MM.1S (cell line): ENCODE measurements at regions not wholly inside any gene's neighbourhood (a gene's known extent, or its start where the extent isn't known, plus 50 kb on each side); places are given as distances from the start of the nearest gene placed in this dataset.
A peak's percentile ranks its signal among the peaks of the same experiment; 100 is the strongest.

ENCODE experiments used
- DNase-seq: peaks from one replicate; pipeline ENCODE4 v3.0.0-alpha.2; 2015
- H2AFZ ChIP-seq: fragments of 300-600 bp; sonication (generic); 2 replicates; pipeline ENCODE4 v1.6.0; 2016; ENCODE audit warnings: antibody characterized with exemption, low read length
- H3F3A ChIP-seq: fragments of 300-600 bp; sonication (generic); 2 replicates; pipeline ENCODE4 v1.6.1; 2016; ENCODE audit warnings: mild to moderate bottlenecking, antibody characterized with exemption, low read length, moderate library complexity, mixed read lengths; ENCODE audit not compliant: insufficient read depth
- H3K27ac ChIP-seq: fragments of 300-600 bp; sonication (generic); 2 replicates; pipeline ENCODE4 v1.5.1; 2016; ENCODE audit warnings: mild to moderate bottlenecking, low read length
- H3K27me3 ChIP-seq: fragments of 300-600 bp; sonication (generic); replicated peaks from 2 replicates; pipeline ENCODE4 v1.6.0; 2016; ENCODE audit warnings: low read length; ENCODE audit not compliant: insufficient read depth
- H3K36me3 ChIP-seq: fragments of 300-600 bp; sonication (generic); replicated peaks from 2 replicates; pipeline ENCODE4 v1.6.1; 2016; ENCODE audit warnings: mild to moderate bottlenecking, low read length, mixed read lengths; ENCODE audit not compliant: insufficient read depth
- H3K4me1 ChIP-seq: fragments of 300-600 bp; sonication (generic); 2 replicates; pipeline ENCODE4 v1.6.1; 2016; ENCODE audit warnings: low read length, mixed read lengths
- H3K4me2 ChIP-seq: fragments of 300-600 bp; sonication (generic); 2 replicates; pipeline ENCODE4 v1.6.0; 2016; ENCODE audit warnings: low read depth, low read length
- H3K4me3 ChIP-seq: fragments of 300-600 bp; sonication (generic); 2 replicates; pipeline ENCODE4 v1.5.1; 2016; ENCODE audit warnings: low read length, mixed read lengths
- H3K79me2 ChIP-seq: fragments of 300-600 bp; sonication (generic); 2 replicates; pipeline ENCODE4 v1.6.1; 2016; ENCODE audit warnings: mixed run types, low read length, mixed read lengths
- H3K9ac ChIP-seq: fragments of 300-600 bp; sonication (generic); 2 replicates; pipeline ENCODE4 v1.6.1; 2016; ENCODE audit warnings: low read length, mixed read lengths
- H3K9me2 ChIP-seq: fragments of 300-600 bp; sonication (generic); replicated peaks from 2 replicates; pipeline ENCODE4 v1.6.1; 2016; ENCODE audit warnings: mild to moderate bottlenecking, low read length, mixed read lengths; ENCODE audit not compliant: insufficient read depth
- H3K9me3 ChIP-seq: fragments of 300-600 bp; sonication (generic); replicated peaks from 2 replicates; pipeline ENCODE4 v1.6.1; 2016; ENCODE audit warnings: mild to moderate bottlenecking, low read length, mixed read lengths; ENCODE audit not compliant: insufficient read depth
- H4K20me1 ChIP-seq: fragments of 300-600 bp; sonication (generic); 2 replicates; pipeline ENCODE4 v1.6.1; 2016; ENCODE audit warnings: mild to moderate bottlenecking, low read length, moderate library complexity, mixed read lengths; ENCODE audit not compliant: insufficient read depth
- CTCF ChIP-seq: fragments of 300-600 bp; sonication (generic); IDR thresholded peaks from 2 replicates; pipeline ENCODE4 v1.5.1; 2016; ENCODE audit warnings: antibody characterized with exemption, low read length, mixed read lengths
- EZH2 ChIP-seq: fragments of 300-600 bp; sonication (generic); optimal IDR thresholded peaks from 2 replicates; pipeline ENCODE3; 2017; ENCODE audit warnings: low read depth, mild to moderate bottlenecking, antibody characterized with exemption, low read length, mixed read lengths
- EZH2phosphoT487 ChIP-seq: fragments of 300-600 bp; sonication (generic); IDR thresholded peaks from 2 replicates; pipeline ENCODE4 v1.6.1; 2018; ENCODE audit warnings: antibody characterized with exemption, low read length

- no peak overlapping the region for H3K9ac ChIP-seq
- no peaks in the 10 kb centered on the region for H3K9me3 ChIP-seq
- TF ChIP-seq EZH2, result no peak
- no peak for TF ChIP-seq CTCF
- TF ChIP-seq EZH2phosphoT487, result no peak
- H4K20me1 ChIP-seq, result no peaks in the 10 kb centered on the region
- H3K36me3 ChIP-seq, result no peaks in the 10 kb centered on the region
- no peaks in the 10 kb centered on the region for H3K79me2 ChIP-seq
- H2AFZ ChIP-seq, result no peak overlapping the region
- H3K9me2 ChIP-seq, result no peaks in the 10 kb centered on the region
- DNase-seq, result no peak
- no peaks in the 10 kb centered on the region for H3K4me1 ChIP-seq
- H3F3A ChIP-seq, result no peaks in the 10 kb centered on the region
- no peak overlapping the region for H3K4me2 ChIP-seq
- no peak overlapping the region for H3K27ac ChIP-seq
- no peak overlapping the region for H3K4me3 ChIP-seq
- H3K27me3 ChIP-seq, result peaks cover 11% of the 10 kb centered on the region
Observed at GRCh38 chr17:64783556-64784352, 121.6 kb upstream of the SMURF2 start.

GRCh38 chr17:64783031-64783461 is 120.9 kb upstream of the SMURF2 start:
- Histone ChIP-seq H3K27ac (no peak overlapping the region), H3K4me3 (no peak overlapping the region), H3K9ac (no peak overlapping the region), H2AFZ (no peak overlapping the region), H4K20me1 (no peaks in the 10 kb centered on the region), H3F3A (0 out of 2 replicates have a peak, but pooled peaks cover under 1% of the 10 kb centered on the region), H3K27me3 (peaks cover 15% of the 10 kb centered on the region), H3K79me2 (no peaks in the 10 kb centered on the region), H3K9me3 (no peaks in the 10 kb centered on the region), H3K36me3 (no peaks in the 10 kb centered on the region), H3K4me2 (no peak overlapping the region), H3K4me1 (0 out of 2 replicates have a peak, but pooled peaks cover 2% of the 10 kb centered on the region), H3K9me2 (no peaks in the 10 kb centered on the region)
- DNase-seq, result no peak
- no peak for TF ChIP-seq EZH2
- TF ChIP-seq EZH2phosphoT487, result no peak
- no peak for TF ChIP-seq CTCF

GRCh38 chr17:64781810-64782555 is 119.9 kb upstream of the SMURF2 start:
- no peak for DNase-seq
- Histone ChIP-seq H3K27ac (no peak overlapping the region), H3F3A (peaks cover 10% of the 10 kb centered on the region; the same call in 1 of the 2 replicates), H3K27me3 (peaks cover 19% of the 10 kb centered on the region), H3K4me1 (0 out of 2 replicates have a peak, but pooled peaks cover 6% of the 10 kb centered on the region), H4K20me1 (no peaks in the 10 kb centered on the region), H2AFZ (no peak overlapping the region), H3K79me2 (no peaks in the 10 kb centered on the region), H3K4me3 (no peak overlapping the region), H3K9me2 (no peaks in the 10 kb centered on the region), H3K4me2 (peak overlapping the region; percentile 27; the same call in 1 of the 2 replicates), H3K9me3 (no peaks in the 10 kb centered on the region), H3K9ac (no peak overlapping the region), H3K36me3 (no peaks in the 10 kb centered on the region)
- no peak for TF ChIP-seq CTCF
- no peak for TF ChIP-seq EZH2phosphoT487
- no peak for TF ChIP-seq EZH2
